Neural progenitor cell (in vitro differentiated cells): ENCODE measurements at regions not wholly inside any gene's neighbourhood (a gene's known extent, or its start where the extent isn't known, plus 50 kb on each side); places are given as distances from the start of the nearest gene placed in this dataset.

Experiments
- EZH2 ChIP-seq: fragments of 200-600 bp; sonication (generic); IDR thresholded peaks from 2 replicates; pipeline ENCODE4 v1.6.1; 2017; ENCODE audit warnings: antibody characterized with exemption, mild to moderate bottlenecking, moderate library complexity
- EZH2phosphoT487 ChIP-seq: fragments of 200-600 bp; sonication (generic); IDR thresholded peaks from 2 replicates; pipeline ENCODE4 v1.6.1; 2017; ENCODE audit warnings: antibody characterized with exemption
- TF ChIP-seq, protein P1 (sequence below): fragments of 200-600 bp; sonication (generic); IDR thresholded peaks from 2 replicates; pipeline ENCODE4 v1.5.1; 2017; ENCODE audit warnings: antibody characterized with exemption, mild to moderate bottlenecking

DNA sequence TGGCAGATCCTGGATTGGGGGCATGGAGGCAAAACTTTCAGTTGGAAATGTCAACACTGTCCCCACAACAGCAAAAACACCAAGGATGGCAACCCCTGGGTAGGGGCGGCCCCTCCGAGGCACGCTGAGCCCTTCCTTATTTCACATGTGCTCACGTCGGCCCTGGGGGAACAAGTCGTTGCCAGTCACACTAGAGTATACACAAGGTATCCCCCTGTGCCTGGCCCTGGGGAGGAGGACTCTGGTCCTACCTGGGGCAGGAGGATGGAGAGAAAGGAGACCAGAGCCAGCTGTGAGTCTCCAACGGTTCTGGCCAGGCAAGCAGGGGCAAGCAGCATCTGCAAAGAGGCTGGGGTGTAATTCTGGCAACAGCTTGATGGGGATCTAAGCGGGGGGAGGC, 126.9 kb upstream of the FOXD4L5 start:
- TF ChIP-seq, protein P1, sequence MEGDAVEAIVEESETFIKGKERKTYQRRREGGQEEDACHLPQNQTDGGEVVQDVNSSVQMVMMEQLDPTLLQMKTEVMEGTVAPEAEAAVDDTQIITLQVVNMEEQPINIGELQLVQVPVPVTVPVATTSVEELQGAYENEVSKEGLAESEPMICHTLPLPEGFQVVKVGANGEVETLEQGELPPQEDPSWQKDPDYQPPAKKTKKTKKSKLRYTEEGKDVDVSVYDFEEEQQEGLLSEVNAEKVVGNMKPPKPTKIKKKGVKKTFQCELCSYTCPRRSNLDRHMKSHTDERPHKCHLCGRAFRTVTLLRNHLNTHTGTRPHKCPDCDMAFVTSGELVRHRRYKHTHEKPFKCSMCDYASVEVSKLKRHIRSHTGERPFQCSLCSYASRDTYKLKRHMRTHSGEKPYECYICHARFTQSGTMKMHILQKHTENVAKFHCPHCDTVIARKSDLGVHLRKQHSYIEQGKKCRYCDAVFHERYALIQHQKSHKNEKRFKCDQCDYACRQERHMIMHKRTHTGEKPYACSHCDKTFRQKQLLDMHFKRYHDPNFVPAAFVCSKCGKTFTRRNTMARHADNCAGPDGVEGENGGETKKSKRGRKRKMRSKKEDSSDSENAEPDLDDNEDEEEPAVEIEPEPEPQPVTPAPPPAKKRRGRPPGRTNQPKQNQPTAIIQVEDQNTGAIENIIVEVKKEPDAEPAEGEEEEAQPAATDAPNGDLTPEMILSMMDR = no peak
- TF ChIP-seq EZH2 = no peak
- no peak for TF ChIP-seq EZH2phosphoT487
